Mammary epithelial cell (primary cell): ENCODE measurements at regions not wholly inside any gene's neighbourhood (a gene's known extent, or its start where the extent isn't known, plus 50 kb on each side); places are given as distances from the start of the nearest gene placed in this dataset.

Experiments
- CTCF ChIP-seq, 2 donors: IDR thresholded peaks in 1 of 2; conservative IDR thresholded peaks in 1 of 2; 2 replicates each; pipeline ENCODE4 v1.5.1; 2011 to 2012; ENCODE audit warnings: inconsistent platforms in 2 of 2, low read length in 2 of 2, mild to moderate bottlenecking in 2 of 2, control low read depth in 1 of 2, low read depth in 1 of 2; ENCODE audit not compliant: insufficient read depth in 1 of 2; ENCODE audit errors: extremely low read depth in 1 of 2
- EZH2 ChIP-seq: IDR thresholded peaks from 2 replicates; pipeline ENCODE4 v1.6.1; 2012; ENCODE audit warnings: low read length, inconsistent platforms, borderline replicate concordance

- TF ChIP-seq EZH2 (no peak), CTCF (conservative IDR thresholded peaks at IDR 0.05 in 1 of 2, IDR thresholded peaks at IDR 0.05 in 1 of 2; ENCODE audit: extremely low read depth in 1 of 2, insufficient read depth in 1 of 2, low read depth in 1 of 2, low read length in 2 of 2) (no peak)
Observed at GRCh38 chr1:228798548-228798947, 63.3 kb downstream of the RHOU start.
